ENCODE measurements at regions not wholly inside any gene's neighbourhood (a gene's known extent, or its start where the extent isn't known, plus 50 kb on each side); places are given as distances from the start of the nearest gene placed in this dataset.

DNA sequence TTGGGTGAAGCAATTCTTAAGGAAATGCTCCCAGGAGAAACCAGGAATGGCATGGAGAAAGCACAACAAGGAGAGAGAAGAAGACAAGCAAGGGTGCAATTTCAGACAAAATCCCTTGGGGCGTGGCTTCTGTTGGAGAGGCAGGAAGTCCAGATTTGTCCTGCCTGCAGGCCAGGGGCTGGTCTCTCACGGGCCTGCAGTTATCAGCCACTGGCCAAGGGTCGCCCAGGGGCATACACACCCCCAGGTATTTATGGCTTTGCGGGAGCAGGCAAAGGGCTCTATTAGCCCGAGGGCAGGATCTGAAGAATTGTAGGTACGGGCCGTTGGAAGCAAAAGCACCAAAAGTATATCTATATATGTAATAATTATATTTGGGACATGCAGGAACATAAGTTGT is 87.7 kb downstream of the IYD start:
- Histone ChIP-seq H3K9ac (ENCODE audit: low read length in 3 of 3) (no peak overlapping the region), H3K4me3 (ENCODE audit: low read length in 3 of 3) (no peak overlapping the region), H3K9me3 (ENCODE audit: control insufficient read depth in 2 of 3, insufficient read depth in 1 of 3, low read length in 3 of 3) (no peaks in the 10 kb centered on the region), H3K27ac (ENCODE audit: low read depth in 2 of 2, low read length in 2 of 2) (no peak overlapping the region), H3K36me3 (ENCODE audit: control insufficient read depth in 2 of 3, insufficient read depth in 3 of 3, low read length in 3 of 3) (no peaks in the 10 kb centered on the region), H3K4me1 (ENCODE audit: control insufficient read depth in 2 of 3, insufficient read depth in 2 of 3, low read depth in 1 of 3, low read length in 3 of 3) (peaks cover 4 to 6% (median 4%) of the 10 kb centered on the region in 3 donors), H3K27me3 (ENCODE audit: control insufficient read depth, insufficient read depth, low read length) (no peaks in the 10 kb centered on the region)
- intact Hi-C loops (cut with DNase I) = no loop called here
- FAIRE-seq (no peak), DNase-seq (no peak)
- TF ChIP-seq, protein P1, sequence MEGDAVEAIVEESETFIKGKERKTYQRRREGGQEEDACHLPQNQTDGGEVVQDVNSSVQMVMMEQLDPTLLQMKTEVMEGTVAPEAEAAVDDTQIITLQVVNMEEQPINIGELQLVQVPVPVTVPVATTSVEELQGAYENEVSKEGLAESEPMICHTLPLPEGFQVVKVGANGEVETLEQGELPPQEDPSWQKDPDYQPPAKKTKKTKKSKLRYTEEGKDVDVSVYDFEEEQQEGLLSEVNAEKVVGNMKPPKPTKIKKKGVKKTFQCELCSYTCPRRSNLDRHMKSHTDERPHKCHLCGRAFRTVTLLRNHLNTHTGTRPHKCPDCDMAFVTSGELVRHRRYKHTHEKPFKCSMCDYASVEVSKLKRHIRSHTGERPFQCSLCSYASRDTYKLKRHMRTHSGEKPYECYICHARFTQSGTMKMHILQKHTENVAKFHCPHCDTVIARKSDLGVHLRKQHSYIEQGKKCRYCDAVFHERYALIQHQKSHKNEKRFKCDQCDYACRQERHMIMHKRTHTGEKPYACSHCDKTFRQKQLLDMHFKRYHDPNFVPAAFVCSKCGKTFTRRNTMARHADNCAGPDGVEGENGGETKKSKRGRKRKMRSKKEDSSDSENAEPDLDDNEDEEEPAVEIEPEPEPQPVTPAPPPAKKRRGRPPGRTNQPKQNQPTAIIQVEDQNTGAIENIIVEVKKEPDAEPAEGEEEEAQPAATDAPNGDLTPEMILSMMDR (IDR thresholded peaks at IDR 0.05; ENCODE audit: borderline replicate concordance, extremely low read depth, insufficient read depth) = no peak

DNA sequence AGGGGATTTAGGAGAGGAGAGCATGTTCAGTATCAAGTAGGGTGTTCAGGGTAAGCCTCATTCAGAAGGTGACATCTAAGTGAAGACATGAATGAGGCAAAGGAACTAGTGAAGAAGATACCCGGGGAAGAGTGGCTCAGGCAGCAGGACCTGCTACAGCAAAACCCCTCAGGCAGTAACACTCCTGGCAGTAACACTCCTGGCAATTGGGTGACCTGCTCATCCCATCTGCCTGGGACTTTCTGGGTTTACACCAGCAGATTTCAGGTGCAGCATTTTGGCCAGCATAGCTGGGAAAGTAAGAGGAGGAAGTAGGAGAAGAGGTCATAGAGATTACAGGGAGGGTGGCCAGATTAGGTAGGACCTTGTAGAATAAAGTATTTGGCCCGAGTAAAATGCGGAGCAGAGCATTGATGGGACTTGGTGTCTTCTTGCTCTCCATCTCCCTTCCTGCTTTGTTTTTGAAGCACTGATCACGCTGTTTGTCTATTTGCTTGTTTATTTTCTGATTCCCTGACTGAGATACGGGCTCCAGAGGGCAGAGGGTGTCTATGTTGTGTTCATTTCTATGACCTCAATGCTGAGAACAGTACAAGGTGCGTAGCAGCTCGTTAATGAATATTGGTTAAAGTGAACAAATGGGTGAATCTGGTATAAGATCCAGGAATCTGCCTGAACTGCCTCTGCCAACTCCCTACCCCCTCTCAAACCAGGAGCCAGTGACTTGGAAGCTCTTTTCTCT is 88.3 kb downstream of the IYD start:
- no peak overlapping the region for H3K9ac ChIP-seq (ENCODE audit: low read length in 3 of 3)
- TF ChIP-seq, protein P1 (IDR thresholded peaks at IDR 0.05; ENCODE audit: borderline replicate concordance, extremely low read depth, insufficient read depth) = no peak
- no peaks in the 10 kb centered on the region for H3K36me3 ChIP-seq (ENCODE audit: control insufficient read depth in 2 of 3, insufficient read depth in 3 of 3, low read length in 3 of 3)
- H3K27ac ChIP-seq (ENCODE audit: low read depth in 2 of 2, low read length in 2 of 2) = no peak overlapping the region
- intact Hi-C loops (cut with DNase I) = no loop called here
- no peaks in the 10 kb centered on the region for H3K27me3 ChIP-seq (ENCODE audit: control insufficient read depth, insufficient read depth, low read length)
- no peak for FAIRE-seq
- H3K4me1 ChIP-seq (ENCODE audit: control insufficient read depth in 2 of 3, insufficient read depth in 2 of 3, low read depth in 1 of 3, low read length in 3 of 3) = peaks cover 4 to 6% (median 4%) of the 10 kb centered on the region in 3 donors
- H3K4me3 ChIP-seq (ENCODE audit: low read length in 3 of 3) = no peak overlapping the region
- no peak for DNase-seq
- H3K9me3 ChIP-seq (ENCODE audit: control insufficient read depth in 2 of 3, insufficient read depth in 1 of 3, low read length in 3 of 3) = no peaks in the 10 kb centered on the region

DNA sequence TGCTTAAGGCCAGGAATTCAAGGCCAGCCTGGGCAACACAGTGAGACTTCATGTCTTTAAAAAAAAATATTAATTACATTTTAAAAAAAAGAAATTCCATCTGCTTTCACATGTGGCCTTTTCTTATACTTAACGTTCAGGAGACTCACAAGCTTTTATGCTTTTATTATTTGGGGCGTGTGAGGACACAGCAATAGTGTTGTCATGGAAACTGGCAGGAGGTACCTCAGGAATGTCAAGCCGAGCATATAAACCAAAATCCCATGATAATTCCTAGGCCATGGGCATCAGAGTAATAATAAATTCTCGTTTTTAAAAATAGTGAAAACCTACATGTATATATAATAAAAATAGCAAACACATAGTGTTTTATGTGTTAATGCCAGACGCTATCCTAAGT is 89.8 kb downstream of the IYD start:
- H3K9ac ChIP-seq (ENCODE audit: low read length in 3 of 3) = no peak overlapping the region
- no peak for FAIRE-seq
- H3K36me3 ChIP-seq (ENCODE audit: control insufficient read depth in 2 of 3, insufficient read depth in 3 of 3, low read length in 3 of 3) = no peaks in the 10 kb centered on the region
- no peaks in the 10 kb centered on the region for H3K9me3 ChIP-seq (ENCODE audit: control insufficient read depth in 2 of 3, insufficient read depth in 1 of 3, low read length in 3 of 3)
- DNase-seq = no peak
- intact Hi-C loops (cut with DNase I) = no loop called here
- no peaks in the 10 kb centered on the region for H3K4me1 ChIP-seq (ENCODE audit: control insufficient read depth in 2 of 3, insufficient read depth in 2 of 3, low read depth in 1 of 3, low read length in 3 of 3)
- H3K4me3 ChIP-seq (ENCODE audit: low read length in 3 of 3) = no peak overlapping the region
- H3K27me3 ChIP-seq (ENCODE audit: control insufficient read depth, insufficient read depth, low read length) = no peaks in the 10 kb centered on the region
- H3K27ac ChIP-seq (ENCODE audit: low read depth in 2 of 2, low read length in 2 of 2) = no peak overlapping the region
- TF ChIP-seq, protein P1 (IDR thresholded peaks at IDR 0.05; ENCODE audit: borderline replicate concordance, extremely low read depth, insufficient read depth) = no peak

DNA sequence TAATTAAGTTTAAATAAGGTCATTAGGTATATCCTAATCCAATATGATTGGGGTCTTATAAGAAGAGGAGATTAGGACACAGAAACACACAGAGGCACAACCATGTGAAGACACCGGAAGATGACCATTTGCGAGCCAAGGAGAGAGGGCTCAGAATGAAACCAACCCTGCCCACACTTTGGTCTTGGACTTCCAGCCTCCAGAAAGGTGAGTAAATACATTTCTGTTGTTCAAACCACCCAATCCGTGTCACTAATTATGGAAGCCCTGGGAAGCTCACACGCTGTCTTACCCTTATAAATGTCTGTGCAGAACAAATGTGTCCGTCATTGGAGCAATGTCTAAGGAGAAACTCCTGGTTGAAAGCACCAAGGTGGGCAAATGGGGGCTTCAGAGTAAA is 95.0 kb downstream of the IYD start:
- Histone ChIP-seq H3K9ac (ENCODE audit: low read length in 3 of 3) (no peak overlapping the region), H3K36me3 (ENCODE audit: control insufficient read depth in 2 of 3, insufficient read depth in 3 of 3, low read length in 3 of 3) (no peaks in the 10 kb centered on the region), H3K27me3 (ENCODE audit: control insufficient read depth, insufficient read depth, low read length) (no peaks in the 10 kb centered on the region), H3K27ac (ENCODE audit: low read depth in 2 of 2, low read length in 2 of 2) (no peak overlapping the region), H3K9me3 (ENCODE audit: control insufficient read depth in 2 of 3, insufficient read depth in 1 of 3, low read length in 3 of 3) (no peaks in the 10 kb centered on the region), H3K4me3 (ENCODE audit: low read length in 3 of 3) (no peak overlapping the region), H3K4me1 (ENCODE audit: control insufficient read depth in 2 of 3, insufficient read depth in 2 of 3, low read depth in 1 of 3, low read length in 3 of 3) (no peaks in the 10 kb centered on the region)
- DNase-seq (no peak), FAIRE-seq (no peak)
- intact Hi-C loops (cut with DNase I) = no loop called here
- TF ChIP-seq, protein P1 (IDR thresholded peaks at IDR 0.05; ENCODE audit: borderline replicate concordance, extremely low read depth, insufficient read depth) = no peak
